ENCODE measurements at regions not wholly inside any gene's neighbourhood (a gene's known extent, or its start where the extent isn't known, plus 50 kb on each side); places are given as distances from the start of the nearest gene placed in this dataset.

GRCh38 chr2:120481446-120482194 is 135.7 kb downstream of the INHBB start (continued):
- TF ChIP-seq ZNF18 (CRISPR knock-in tag; IDR thresholded peaks at IDR 0.05; ENCODE audit: insufficient replicate concordance) = no peak
- no peak for TF ChIP-seq ZNF530 (CRISPR knock-in tag; IDR thresholded peaks at IDR 0.05; ENCODE audit: low read depth)
- TF ChIP-seq ZSCAN20 (CRISPR knock-in tag; IDR thresholded peaks at IDR 0.05; ENCODE audit: borderline replicate concordance) = no peak
- TF ChIP-seq ZSCAN21 (CRISPR knock-in tag; IDR thresholded peaks at IDR 0.05; ENCODE audit: borderline replicate concordance) = no peak
- TF ChIP-seq EEA1 (CRISPR knock-in tag; IDR thresholded peaks at IDR 0.05; ENCODE audit: borderline replicate concordance) = no peak
- no peak for TF ChIP-seq ZNF260 (CRISPR knock-in tag; IDR thresholded peaks at IDR 0.05; ENCODE audit: borderline replicate concordance, low read depth)
- no peak for TF ChIP-seq ZNF513 (CRISPR knock-in tag; conservative IDR thresholded peaks at IDR 0.05)
- no peak for TF ChIP-seq ZNF431 (CRISPR knock-in tag; IDR thresholded peaks at IDR 0.05; ENCODE audit: borderline replicate concordance, low read depth)
- TF ChIP-seq ZNF503 (CRISPR knock-in tag; IDR thresholded peaks at IDR 0.05) = no peak
- TF ChIP-seq KLF6 (CRISPR knock-in tag; IDR thresholded peaks at IDR 0.05) = no peak
- TF ChIP-seq ZNF3 (CRISPR knock-in tag; IDR thresholded peaks at IDR 0.05) = no peak
- TF ChIP-seq THAP7 (CRISPR knock-in tag; IDR thresholded peaks at IDR 0.05) = 0 out of 2 replicates have a peak, but pooled peaks have one; percentile 53
- no peak for TF ChIP-seq CBFB (CRISPR knock-in tag; IDR thresholded peaks at IDR 0.05)
- no peak for TF ChIP-seq FOXJ3 (CRISPR knock-in tag; IDR thresholded peaks at IDR 0.05; ENCODE audit: borderline replicate concordance)
- no peak for TF ChIP-seq ZNF652 (CRISPR knock-in tag; IDR thresholded peaks at IDR 0.05; ENCODE audit: borderline replicate concordance, low read depth)
- no peak for TF ChIP-seq ZSCAN5A (CRISPR knock-in tag; IDR thresholded peaks at IDR 0.05; ENCODE audit: borderline replicate concordance)
- 0 out of 2 replicates have a peak, but pooled peaks have one; percentile 32 for TF ChIP-seq TGIF2 (CRISPR knock-in tag; IDR thresholded peaks at IDR 0.05)
- TF ChIP-seq YY1 (IDR thresholded peaks at IDR 0.05; ENCODE audit: insufficient read depth, insufficient replicate concordance, low read depth, low read length) = no peak
- peak; percentile 27; the same call in 1 of the 2 replicates for TF ChIP-seq FOXO1 (CRISPR knock-in tag; IDR thresholded peaks at IDR 0.05)
- TF ChIP-seq TCF7 (IDR thresholded peaks at IDR 0.05; ENCODE audit: low read depth) = no peak
- TF ChIP-seq WIZ (CRISPR knock-in tag; IDR thresholded peaks at IDR 0.05) = 0 out of 2 replicates have a peak, but pooled peaks have one; percentile 62
- TF ChIP-seq ZFP36L1 (CRISPR knock-in tag; IDR thresholded peaks at IDR 0.05) = no peak
- no peak for TF ChIP-seq HCFC1 (IDR thresholded peaks at IDR 0.05; ENCODE audit: low read depth, low read length)
